ENCODE measurements at regions not wholly inside any gene's neighbourhood (a gene's known extent, or its start where the extent isn't known, plus 50 kb on each side); places are given as distances from the start of the nearest gene placed in this dataset.
"Not testable (repeated sequence)": the region's sequence is repeated elsewhere in the genome, so short reads cannot be mapped to it uniquely, and the experiment has no call there.

- H3K27me3 ChIP-seq (ENCODE audit: control insufficient read depth in 1 of 2, insufficient read depth in 1 of 2, low read length in 2 of 2); H3K4me3 ChIP-seq (ENCODE audit: insufficient read depth in 1 of 2, low read depth in 1 of 2, low read length in 2 of 2); H2BK5ac ChIP-seq (ENCODE audit: low read depth, low read length, poor library complexity, severe bottlenecking); DNase-seq; H3K14ac ChIP-seq (ENCODE audit: low read length in 2 of 2); H2BK12ac ChIP-seq (ENCODE audit: low read length in 2 of 2); H3K79me1 ChIP-seq (replicated peaks; ENCODE audit: low read length, poor library complexity, severe bottlenecking); H2BK120ac ChIP-seq (ENCODE audit: low read depth, low read length); H3K4me2 ChIP-seq (ENCODE audit: low read length, poor library complexity, severe bottlenecking); H2AK5ac ChIP-seq (ENCODE audit: low read length, severe bottlenecking); H3K27ac ChIP-seq (ENCODE audit: low read length, poor library complexity, severe bottlenecking); H3K36me3 ChIP-seq (ENCODE audit: control insufficient read depth in 1 of 2, insufficient read depth in 2 of 2, low read depth in 1 of 2, low read length in 2 of 2); H2AFZ ChIP-seq (ENCODE audit: low read depth, low read length); H4K91ac ChIP-seq (ENCODE audit: low read length); H3K23ac ChIP-seq (ENCODE audit: low read length in 2 of 2); H2BK15ac ChIP-seq (ENCODE audit: low read depth, poor library complexity, severe bottlenecking); H4K8ac ChIP-seq (ENCODE audit: low read length); H3K9me3 ChIP-seq (ENCODE audit: control insufficient read depth, low read length); H3K4me1 ChIP-seq (ENCODE audit: control insufficient read depth, insufficient read depth, low read depth, low read length); H3K9ac ChIP-seq (ENCODE audit: low read length); H3K18ac ChIP-seq (ENCODE audit: low read depth in 1 of 2, low read length in 2 of 2); H3K4ac ChIP-seq (ENCODE audit: low read depth in 1 of 2, low read length in 2 of 2): not testable (repeated sequence)
- WGBS, result 88% methylated on average over 2 of the region's 2 CpGs
These were observed 311.3 kb upstream of the LUZP2 start for GRCh38 chr11:24185535-24185934.

GRCh38 chr11:24196733-24197132 is 300.1 kb upstream of the LUZP2 start:
- Histone ChIP-seq H4K91ac (ENCODE audit: low read length) (no peak overlapping the region), H2BK12ac (ENCODE audit: low read length in 2 of 2) (no peak overlapping the region), H2BK120ac (ENCODE audit: low read depth, low read length) (no peak overlapping the region), H3K14ac (ENCODE audit: low read length in 2 of 2) (no peak overlapping the region), H3K36me3 (ENCODE audit: control insufficient read depth in 1 of 2, insufficient read depth in 2 of 2, low read depth in 1 of 2, low read length in 2 of 2) (no peaks in the 10 kb centered on the region), H2AK5ac (ENCODE audit: low read length, severe bottlenecking) (no peak overlapping the region), H2BK5ac (ENCODE audit: low read depth, low read length, poor library complexity, severe bottlenecking) (no peak overlapping the region), H3K4me2 (ENCODE audit: low read length, poor library complexity, severe bottlenecking) (no peak overlapping the region), H3K4ac (ENCODE audit: low read depth in 1 of 2, low read length in 2 of 2) (no peak overlapping the region), H3K9me3 (ENCODE audit: control insufficient read depth, low read length) (no peaks in the 10 kb centered on the region), H3K79me1 (replicated peaks; ENCODE audit: low read length, poor library complexity, severe bottlenecking) (no peaks in the 10 kb centered on the region), H4K8ac (ENCODE audit: low read length) (no peak overlapping the region), H2BK15ac (ENCODE audit: low read depth, poor library complexity, severe bottlenecking) (no peak overlapping the region), H3K4me3 (ENCODE audit: insufficient read depth in 1 of 2, low read depth in 1 of 2, low read length in 2 of 2) (no peak overlapping the region), H3K27ac (ENCODE audit: low read length, poor library complexity, severe bottlenecking) (no peak overlapping the region), H3K23ac (ENCODE audit: low read length in 2 of 2) (no peak overlapping the region), H3K18ac (ENCODE audit: low read depth in 1 of 2, low read length in 2 of 2) (no peak overlapping the region), H3K9ac (ENCODE audit: low read length) (no peak overlapping the region), H3K27me3 (ENCODE audit: control insufficient read depth in 1 of 2, insufficient read depth in 1 of 2, low read length in 2 of 2) (no peaks in the 10 kb centered on the region), H3K4me1 (ENCODE audit: control insufficient read depth, insufficient read depth, low read depth, low read length) (no peaks in the 10 kb centered on the region), H2AFZ (ENCODE audit: low read depth, low read length) (no peak overlapping the region)
- WGBS, result 76% methylated on average over 1 of the region's 2 CpGs
- no peak for DNase-seq

GRCh38 chr11:24198481-24198880 is 298.4 kb upstream of the LUZP2 start:
- no peak overlapping the region for H4K91ac ChIP-seq (ENCODE audit: low read length)
- H3K27me3 ChIP-seq (ENCODE audit: control insufficient read depth in 1 of 2, insufficient read depth in 1 of 2, low read length in 2 of 2), result no peaks in the 10 kb centered on the region
- H2BK15ac ChIP-seq (ENCODE audit: low read depth, poor library complexity, severe bottlenecking), result no peak overlapping the region
- H2BK12ac ChIP-seq (ENCODE audit: low read length in 2 of 2), result no peak overlapping the region
- H2AFZ ChIP-seq (ENCODE audit: low read depth, low read length), result no peak overlapping the region
- no peak overlapping the region for H2BK120ac ChIP-seq (ENCODE audit: low read depth, low read length)
- no peak overlapping the region for H3K9ac ChIP-seq (ENCODE audit: low read length)
- H3K36me3 ChIP-seq (ENCODE audit: control insufficient read depth in 1 of 2, insufficient read depth in 2 of 2, low read depth in 1 of 2, low read length in 2 of 2), result no peaks in the 10 kb centered on the region
- no peak overlapping the region for H2AK5ac ChIP-seq (ENCODE audit: low read length, severe bottlenecking)
- no peaks in the 10 kb centered on the region for H3K4me1 ChIP-seq (ENCODE audit: control insufficient read depth, insufficient read depth, low read depth, low read length)
- no peak overlapping the region for H3K4me3 ChIP-seq (ENCODE audit: insufficient read depth in 1 of 2, low read depth in 1 of 2, low read length in 2 of 2)
- H3K14ac ChIP-seq (ENCODE audit: low read length in 2 of 2), result no peak overlapping the region
- no peak overlapping the region for H3K27ac ChIP-seq (ENCODE audit: low read length, poor library complexity, severe bottlenecking)
- WGBS, result 93% methylated on average over 5 of the region's 5 CpGs
- H3K4ac ChIP-seq (ENCODE audit: low read depth in 1 of 2, low read length in 2 of 2), result no peak overlapping the region
- no peaks in the 10 kb centered on the region for H3K9me3 ChIP-seq (ENCODE audit: control insufficient read depth, low read length)
- no peak overlapping the region for H3K18ac ChIP-seq (ENCODE audit: low read depth in 1 of 2, low read length in 2 of 2)
- H3K4me2 ChIP-seq (ENCODE audit: low read length, poor library complexity, severe bottlenecking), result no peak overlapping the region
- DNase-seq, result peak; percentile 16
- H3K23ac ChIP-seq (ENCODE audit: low read length in 2 of 2), result no peak overlapping the region
- H2BK5ac ChIP-seq (ENCODE audit: low read depth, low read length, poor library complexity, severe bottlenecking), result no peak overlapping the region
- H4K8ac ChIP-seq (ENCODE audit: low read length), result no peak overlapping the region
- H3K79me1 ChIP-seq (replicated peaks; ENCODE audit: low read length, poor library complexity, severe bottlenecking), result no peaks in the 10 kb centered on the region

GRCh38 chr11:24199461-24199860 is 297.4 kb upstream of the LUZP2 start:
- no peak overlapping the region for H3K23ac ChIP-seq (ENCODE audit: low read length in 2 of 2)
- H3K4me2 ChIP-seq (ENCODE audit: low read length, poor library complexity, severe bottlenecking), result no peak overlapping the region
- no peak overlapping the region for H2BK120ac ChIP-seq (ENCODE audit: low read depth, low read length)
- no peak for DNase-seq
- no peak overlapping the region for H2BK5ac ChIP-seq (ENCODE audit: low read depth, low read length, poor library complexity, severe bottlenecking)
- no peak overlapping the region for H3K14ac ChIP-seq (ENCODE audit: low read length in 2 of 2)
- no peak overlapping the region for H3K9ac ChIP-seq (ENCODE audit: low read length)
- H3K9me3 ChIP-seq (ENCODE audit: control insufficient read depth, low read length), result no peaks in the 10 kb centered on the region
- H3K4me3 ChIP-seq (ENCODE audit: insufficient read depth in 1 of 2, low read depth in 1 of 2, low read length in 2 of 2), result no peak overlapping the region
- H3K36me3 ChIP-seq (ENCODE audit: control insufficient read depth in 1 of 2, insufficient read depth in 2 of 2, low read depth in 1 of 2, low read length in 2 of 2), result no peaks in the 10 kb centered on the region
- no peaks in the 10 kb centered on the region for H3K4me1 ChIP-seq (ENCODE audit: control insufficient read depth, insufficient read depth, low read depth, low read length)
- H2AFZ ChIP-seq (ENCODE audit: low read depth, low read length), result no peak overlapping the region
- no peak overlapping the region for H2BK15ac ChIP-seq (ENCODE audit: low read depth, poor library complexity, severe bottlenecking)
- no peaks in the 10 kb centered on the region for H3K79me1 ChIP-seq (replicated peaks; ENCODE audit: low read length, poor library complexity, severe bottlenecking)
- no peak overlapping the region for H4K8ac ChIP-seq (ENCODE audit: low read length)
- H3K18ac ChIP-seq (ENCODE audit: low read depth in 1 of 2, low read length in 2 of 2), result no peak overlapping the region
- no peak overlapping the region for H3K4ac ChIP-seq (ENCODE audit: low read depth in 1 of 2, low read length in 2 of 2)
- no peaks in the 10 kb centered on the region for H3K27me3 ChIP-seq (ENCODE audit: control insufficient read depth in 1 of 2, insufficient read depth in 1 of 2, low read length in 2 of 2)
- H2AK5ac ChIP-seq (ENCODE audit: low read length, severe bottlenecking), result no peak overlapping the region
- no CpG with 5 or more reads among the region's 1 CpG for WGBS
- H4K91ac ChIP-seq (ENCODE audit: low read length), result no peak overlapping the region
- H2BK12ac ChIP-seq (ENCODE audit: low read length in 2 of 2), result no peak overlapping the region
- no peak overlapping the region for H3K27ac ChIP-seq (ENCODE audit: low read length, poor library complexity, severe bottlenecking)
